ENCODE measurements at regions not wholly inside any gene's neighbourhood (a gene's known extent, or its start where the extent isn't known, plus 50 kb on each side); places are given as distances from the start of the nearest gene placed in this dataset.

DNA sequence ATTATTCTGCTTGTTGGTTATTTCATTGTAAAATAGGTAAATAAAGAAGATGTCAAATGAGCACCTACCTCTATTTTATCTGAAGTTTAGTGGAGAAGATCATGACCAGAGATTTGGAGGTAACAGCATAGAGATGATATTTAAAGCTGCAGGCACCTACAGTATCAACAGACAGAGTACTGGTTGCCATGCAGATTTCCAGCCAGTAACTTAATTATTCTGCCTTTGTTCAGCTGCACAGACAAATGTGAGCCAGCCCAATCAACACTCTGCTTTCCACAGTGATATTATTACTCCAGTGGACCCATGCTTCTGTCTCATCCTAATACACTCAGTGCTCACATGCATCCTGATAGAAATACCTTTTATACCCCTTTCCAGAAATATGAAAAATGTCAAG lies 348.5 kb upstream of the RGS6 start:
- no peak for DNase-seq

DNA sequence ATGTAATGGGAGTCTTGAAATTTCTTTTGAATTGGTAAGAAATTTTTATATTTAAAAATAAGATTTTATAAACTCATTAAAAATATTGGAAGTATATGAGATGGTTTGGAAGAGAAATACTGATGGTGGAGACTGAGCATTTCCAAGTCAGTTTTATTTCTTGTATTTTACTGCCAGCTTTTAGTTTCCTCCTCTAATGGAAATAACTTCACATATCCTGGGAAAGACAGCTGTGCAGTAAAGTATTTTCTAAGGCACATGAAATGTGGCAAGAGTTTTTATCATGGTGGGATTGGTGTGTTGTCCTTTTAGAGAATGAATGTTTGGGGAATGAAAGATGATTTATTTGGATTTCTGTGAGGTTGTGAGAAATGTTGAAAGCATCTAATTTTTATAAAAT lies 346.9 kb upstream of the RGS6 start:
- no peak for DNase-seq

DNA sequence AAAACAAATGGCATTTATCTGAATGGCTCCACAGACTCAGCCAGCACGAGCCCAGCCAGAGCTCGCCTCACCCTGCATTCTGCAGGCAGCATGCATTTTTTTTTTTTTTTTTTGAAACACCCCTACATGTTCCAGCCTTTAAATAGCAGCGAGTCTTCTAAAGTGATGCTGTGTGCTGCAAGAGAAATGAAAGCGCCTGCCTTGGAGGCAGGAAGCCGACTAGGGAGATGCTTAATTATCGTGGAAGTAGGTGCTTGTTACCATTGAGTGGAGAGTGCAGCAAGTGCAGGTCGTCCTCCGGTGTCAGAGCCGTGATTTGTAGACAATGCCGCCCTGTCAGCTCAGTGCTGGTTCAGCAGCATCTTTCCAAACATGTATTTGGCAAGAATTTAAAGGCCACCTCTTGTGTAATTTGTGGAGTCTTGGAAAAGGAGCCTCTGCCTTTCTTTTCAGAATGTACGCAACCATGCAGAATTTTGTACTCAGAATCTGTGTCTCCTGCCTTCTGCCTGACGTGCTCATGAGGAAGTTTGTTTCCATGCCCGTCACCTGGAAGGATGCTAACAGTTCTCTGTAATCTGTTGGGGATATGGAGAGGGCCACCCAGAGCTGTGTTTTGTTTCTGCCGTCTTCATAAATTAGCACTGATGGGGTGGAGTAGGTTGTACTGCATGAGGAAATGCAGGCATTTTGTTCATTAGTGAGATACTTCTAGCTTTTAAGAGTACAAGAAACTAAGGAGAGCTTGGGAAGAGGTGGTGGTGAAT lies 345.9 kb upstream of the RGS6 start:
- no peak for DNase-seq

DNA sequence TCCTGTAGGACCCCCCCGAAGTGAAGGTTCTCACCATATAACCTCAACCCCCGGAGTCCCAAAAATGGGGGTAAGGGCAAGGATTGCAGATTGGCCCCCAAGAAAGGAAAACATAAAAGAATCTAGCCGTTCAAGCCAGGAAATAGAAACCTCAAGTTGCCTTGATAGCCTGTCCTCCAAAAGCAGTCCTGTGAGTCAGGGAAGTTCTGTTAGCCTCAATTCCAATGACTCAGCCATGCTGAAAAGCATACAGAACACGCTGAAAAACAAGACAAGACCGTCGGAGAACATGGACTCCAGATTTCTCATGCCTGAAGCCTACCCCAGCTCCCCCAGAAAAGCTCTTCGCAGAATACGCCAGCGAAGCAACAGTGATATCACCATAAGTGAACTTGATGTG lies 344.2 kb upstream of the RGS6 start:
- no peak for DNase-seq

DNA sequence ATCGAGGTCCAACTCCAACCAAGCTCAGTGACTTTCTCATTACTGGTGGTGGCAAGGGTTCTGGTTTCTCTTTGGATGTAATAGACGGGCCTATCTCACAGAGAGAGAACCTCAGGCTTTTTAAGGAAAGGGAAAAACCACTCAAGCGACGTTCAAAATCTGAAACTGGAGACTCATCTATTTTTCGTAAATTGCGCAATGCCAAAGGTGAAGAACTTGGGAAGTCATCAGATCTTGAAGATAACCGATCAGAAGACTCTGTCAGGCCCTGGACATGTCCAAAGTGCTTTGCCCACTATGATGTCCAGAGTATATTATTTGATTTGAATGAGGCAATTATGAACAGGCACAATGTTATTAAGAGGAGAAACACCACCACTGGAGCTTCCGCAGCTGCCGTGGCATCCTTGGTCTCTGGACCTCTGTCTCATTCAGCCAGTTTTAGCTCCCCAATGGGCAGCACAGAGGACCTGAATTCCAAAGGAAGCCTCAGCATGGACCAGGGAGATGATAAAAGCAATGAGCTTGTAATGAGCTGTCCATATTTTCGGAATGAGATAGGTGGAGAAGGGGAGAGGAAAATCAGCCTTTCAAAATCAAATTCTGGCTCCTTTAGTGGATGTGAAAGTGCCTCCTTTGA lies 343.5 kb upstream of the RGS6 start:
- no peak for DNase-seq

DNA sequence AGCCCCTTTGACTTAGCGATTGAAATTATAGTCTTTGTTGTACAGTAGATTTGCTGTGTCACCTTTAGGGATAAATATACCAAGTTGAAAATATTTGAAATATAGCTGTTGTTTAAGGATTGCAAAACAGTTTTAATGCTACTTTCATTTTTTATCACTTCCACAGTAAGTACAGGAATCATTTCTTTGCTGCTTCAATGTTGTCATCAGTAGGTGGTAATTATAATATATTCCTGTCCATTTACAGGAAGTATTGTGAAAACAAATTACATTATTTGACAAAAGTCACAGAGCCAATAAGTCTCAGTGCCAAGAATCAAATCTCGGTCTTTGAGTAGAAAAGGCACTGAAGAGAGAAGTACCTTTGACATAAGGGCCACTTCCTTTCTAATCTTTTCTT lies 342.6 kb upstream of the RGS6 start:
- no peak for DNase-seq

DNA sequence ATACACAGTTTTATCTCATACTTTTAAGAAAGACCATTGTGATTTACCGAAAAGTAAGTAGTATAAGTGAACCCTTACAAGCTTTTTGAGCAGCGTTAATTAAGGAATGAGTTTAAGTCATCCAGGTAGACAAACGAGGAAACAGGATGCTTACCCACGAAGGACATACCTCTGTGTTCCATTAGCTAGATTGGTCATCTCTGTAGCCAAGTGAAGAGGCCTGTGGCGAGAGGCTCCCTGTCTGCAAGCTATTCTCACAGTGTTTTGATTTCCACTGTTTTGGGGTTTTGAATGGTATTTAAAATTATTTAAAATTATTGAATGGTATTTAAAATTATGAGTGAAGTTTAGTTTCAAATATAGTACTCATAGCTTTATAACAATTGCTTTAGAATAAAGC lies 342.1 kb upstream of the RGS6 start:
- no peak for DNase-seq

DNA sequence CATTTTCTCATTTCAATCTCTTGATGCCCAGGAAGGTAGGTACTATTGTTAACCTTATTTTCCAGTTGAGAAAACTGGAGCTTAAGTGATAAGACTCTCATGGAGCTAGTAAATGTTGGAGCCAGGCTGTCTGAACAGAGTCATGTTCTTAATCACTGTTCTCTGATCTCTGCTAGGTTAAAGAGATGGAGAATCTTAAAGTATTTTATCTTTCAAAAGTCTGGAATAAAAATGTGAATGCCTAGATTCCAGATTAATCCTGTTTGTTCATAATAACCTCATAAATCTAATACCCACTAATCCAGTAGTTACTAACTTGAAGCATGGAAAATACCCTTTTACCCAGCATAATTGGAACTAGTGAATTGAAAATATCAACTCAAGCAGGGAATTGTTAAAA lies 341.0 kb upstream of the RGS6 start:
- no peak for DNase-seq

DNA sequence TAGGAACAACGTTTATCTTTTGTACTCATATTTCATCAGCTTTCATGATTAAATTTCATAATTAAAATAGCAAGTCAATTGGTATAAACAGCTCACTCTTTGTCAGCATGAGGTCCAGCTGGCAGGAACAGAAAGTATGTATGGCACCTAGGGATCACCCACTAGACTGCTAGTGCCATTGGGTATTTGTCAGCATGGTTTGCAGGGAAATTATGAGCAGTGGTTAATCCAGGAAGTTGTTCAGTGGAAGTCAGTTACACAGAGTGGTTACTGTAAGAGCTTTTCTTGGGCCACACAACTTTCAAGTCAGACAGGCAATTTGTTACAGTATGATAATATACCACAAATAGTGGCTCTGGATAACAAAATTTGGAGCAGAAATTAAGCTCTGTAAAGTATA lies 340.3 kb upstream of the RGS6 start:
- DNase-seq = peak in 1 of 5 experiments; percentile 87

DNA sequence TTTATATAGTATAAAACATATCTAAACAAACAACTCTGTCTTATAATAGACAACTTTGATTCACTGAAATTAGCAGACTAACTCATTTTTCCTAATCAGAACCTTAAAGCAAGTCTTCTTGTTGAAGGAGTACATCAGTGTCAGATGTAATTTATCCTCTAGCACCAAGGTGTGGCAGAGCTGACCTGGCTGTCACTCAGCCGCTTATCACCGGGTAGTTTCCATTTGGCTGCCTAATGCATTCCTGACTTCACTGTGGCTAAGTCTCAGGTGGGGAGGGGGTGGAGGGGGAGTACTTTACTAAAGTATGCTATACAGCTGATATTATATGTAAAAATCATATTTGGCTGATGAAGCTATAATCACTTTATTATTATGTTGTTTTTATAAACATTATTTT lies 339.9 kb upstream of the RGS6 start:
- DNase-seq = peak in 1 of 5 experiments; percentile 32

DNA sequence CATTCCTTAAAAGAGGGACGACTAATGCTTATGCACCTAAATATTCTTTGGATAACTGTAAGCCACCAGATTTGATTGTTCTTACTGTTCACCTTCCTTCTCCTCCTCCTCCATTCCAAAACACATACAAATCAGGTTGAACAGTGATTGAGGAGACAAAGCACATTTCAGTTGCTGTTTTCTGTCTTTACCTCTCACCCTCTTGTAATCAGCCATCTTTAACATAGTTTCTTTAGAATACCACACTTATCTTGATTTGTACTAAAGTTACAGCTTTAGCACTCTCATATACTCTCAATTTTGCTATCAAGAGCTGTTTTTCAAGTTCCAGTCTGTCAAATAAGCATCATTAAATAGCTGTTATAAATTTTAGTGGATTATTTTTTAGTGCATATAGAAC lies 338.3 kb upstream of the RGS6 start:
- DNase-seq = peak in 1 of 5 experiments; percentile 53

DNA sequence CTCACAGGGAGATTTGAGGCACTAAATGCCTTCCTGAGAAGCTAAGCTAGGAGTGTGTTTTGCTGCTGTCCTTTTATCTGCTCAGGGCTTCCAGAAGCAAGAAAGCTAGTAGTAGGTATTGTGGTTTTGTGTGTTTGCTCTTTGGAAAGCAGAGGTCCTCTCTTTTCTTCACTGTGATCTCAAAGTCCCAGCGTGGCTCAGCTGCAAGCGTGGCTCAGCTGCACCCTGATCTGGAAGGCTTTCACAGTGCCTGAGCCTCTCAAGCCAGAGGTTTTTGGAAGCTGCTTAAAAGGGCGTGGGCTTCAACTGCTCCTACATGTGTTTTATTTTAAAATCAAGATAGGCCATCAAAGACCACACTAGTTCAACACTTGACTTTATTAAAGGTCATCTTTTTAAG lies 337.4 kb upstream of the RGS6 start:
- DNase-seq = peak in 1 of 5 experiments; percentile 77

DNA sequence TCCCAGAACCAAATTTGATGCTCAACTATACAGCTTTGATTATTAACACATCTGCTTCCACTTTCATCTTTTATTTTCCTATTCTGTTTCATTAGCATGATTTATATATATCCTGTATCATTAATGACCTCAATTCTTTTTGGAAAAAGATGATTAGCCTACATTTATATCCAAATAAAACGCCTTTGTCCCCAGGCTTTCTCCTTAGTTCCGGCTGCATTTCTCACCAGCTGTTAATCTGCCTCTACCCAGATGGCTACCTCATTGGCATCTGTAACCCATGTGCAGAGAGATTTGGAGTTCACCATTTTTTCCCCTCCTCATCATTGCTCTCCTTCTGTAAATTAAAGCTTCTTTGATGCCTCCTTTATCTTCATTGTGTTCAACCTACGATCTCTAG lies 336.8 kb upstream of the RGS6 start:
- no peak for DNase-seq

DNA sequence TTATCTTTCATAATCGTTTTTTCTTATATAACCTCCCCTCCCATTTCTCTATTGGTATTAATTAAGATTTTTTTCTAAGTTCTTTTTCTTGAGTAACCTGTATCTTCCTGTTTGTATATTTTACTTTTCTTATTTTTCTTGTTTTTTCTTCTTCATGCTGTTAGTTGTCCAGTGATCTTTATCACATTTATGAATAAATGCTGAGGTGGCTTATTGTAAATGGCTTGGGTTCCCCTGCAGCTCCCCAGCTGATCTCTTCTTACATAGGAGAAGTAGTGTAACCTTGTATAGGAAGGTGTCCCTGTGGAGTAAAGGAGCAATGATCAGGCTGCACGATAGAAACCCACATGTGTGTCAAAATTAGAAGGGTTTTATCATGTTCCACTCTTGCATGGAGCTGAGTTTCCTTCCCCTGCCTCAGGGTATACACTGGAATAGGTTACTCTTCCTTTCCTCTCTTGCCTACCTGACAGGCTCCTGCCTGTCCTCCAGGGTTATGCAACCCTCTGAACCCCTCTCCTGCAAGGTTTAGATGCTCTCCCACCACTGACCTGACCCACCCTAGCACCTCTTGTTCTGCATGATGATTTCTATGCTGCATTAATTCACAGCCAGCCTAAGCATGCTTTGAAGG lies 334.8 kb upstream of the RGS6 start:
- no peak for DNase-seq

DNA sequence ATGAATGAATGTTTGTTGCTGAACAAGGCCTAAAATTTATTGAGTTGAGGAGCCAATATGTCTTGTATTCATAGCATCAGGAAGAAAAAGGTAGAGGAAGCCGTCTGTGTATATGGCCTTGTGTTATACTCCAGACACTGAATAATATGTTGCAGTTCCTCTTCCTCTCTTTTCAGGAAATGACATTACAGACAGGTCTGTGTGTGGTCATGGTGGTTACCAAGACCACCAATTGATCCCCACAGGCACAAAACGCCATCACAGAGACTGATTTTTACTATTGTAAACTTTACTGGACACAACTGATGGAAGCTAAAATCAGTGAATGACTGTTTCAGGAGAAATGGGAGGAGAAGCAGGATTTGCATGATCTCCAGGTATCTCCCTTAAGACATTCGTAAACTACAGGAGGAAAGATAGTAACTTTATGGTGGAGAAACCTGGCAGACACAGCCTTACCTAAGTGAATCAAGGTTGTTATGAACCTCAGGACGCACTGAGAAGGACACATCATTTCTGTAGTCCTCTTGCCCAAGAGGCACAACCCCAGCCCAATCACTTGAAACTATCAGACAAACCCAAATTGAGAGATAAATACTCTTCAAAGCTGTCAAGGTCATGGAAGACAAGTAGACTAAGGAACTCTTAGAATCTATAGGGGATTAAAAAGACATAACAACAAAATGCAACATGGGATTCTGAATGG lies 334.1 kb upstream of the RGS6 start:
- peak in 1 of 5 experiments; percentile 91 for DNase-seq

DNA sequence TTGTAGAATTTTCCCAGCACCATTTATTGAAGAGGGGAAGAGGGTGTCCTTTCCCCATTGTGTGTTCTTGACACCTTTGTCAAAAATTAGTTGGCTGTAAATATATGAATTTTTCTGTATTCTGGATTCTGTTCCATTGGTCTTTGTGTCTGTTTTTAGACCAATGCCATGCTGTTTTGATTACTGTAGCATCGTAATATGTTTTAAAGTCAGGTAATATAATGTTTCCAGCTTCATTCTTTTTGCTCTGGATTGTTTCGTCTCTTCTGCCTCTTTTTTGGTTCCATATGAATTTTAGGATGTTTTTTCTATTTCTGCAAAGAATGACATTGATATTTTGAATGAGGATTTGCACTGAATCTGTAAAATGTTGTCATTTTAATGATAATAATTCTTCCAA lies 331.9 kb upstream of the RGS6 start:
- DNase-seq = no peak

DNA sequence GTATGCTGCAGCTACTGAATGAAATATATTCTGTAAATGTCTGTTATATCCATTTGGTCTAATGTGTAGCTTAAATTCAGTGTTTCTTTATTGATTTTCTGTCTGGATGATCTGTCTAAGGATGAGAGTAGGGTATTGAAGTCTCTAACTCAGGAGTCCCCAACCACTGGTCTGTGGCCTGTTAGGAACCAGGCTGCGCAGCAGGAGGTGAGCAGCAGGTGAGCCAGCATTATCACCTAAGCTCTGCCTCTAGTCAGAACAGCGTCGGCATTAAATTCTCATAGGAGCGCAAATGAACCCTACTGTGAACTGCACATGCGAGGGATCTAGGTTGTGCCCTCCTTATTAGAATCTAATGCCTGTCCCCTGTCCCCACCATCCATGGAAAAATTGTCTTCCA lies 329.7 kb upstream of the RGS6 start:
- no peak for DNase-seq

DNA sequence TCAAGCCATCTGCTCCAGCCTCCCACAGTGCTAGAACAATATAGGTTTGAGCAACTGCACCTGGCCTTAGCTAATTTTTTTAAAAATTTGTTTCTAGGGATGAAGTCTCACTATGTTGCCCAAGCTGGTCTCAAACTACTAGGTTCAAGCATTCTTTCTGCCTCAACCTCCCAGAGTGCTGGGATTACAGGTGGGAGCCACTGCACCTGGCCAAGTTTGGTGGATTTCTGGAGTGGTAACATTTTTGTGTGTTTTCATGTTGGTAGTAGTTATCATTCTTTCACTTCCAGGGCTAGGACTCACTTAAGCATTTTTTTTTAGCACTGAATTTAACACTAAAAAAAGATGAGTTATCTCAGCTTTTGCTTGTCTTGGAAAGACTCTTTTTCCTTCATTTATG lies 328.0 kb upstream of the RGS6 start:
- no peak for DNase-seq

DNA sequence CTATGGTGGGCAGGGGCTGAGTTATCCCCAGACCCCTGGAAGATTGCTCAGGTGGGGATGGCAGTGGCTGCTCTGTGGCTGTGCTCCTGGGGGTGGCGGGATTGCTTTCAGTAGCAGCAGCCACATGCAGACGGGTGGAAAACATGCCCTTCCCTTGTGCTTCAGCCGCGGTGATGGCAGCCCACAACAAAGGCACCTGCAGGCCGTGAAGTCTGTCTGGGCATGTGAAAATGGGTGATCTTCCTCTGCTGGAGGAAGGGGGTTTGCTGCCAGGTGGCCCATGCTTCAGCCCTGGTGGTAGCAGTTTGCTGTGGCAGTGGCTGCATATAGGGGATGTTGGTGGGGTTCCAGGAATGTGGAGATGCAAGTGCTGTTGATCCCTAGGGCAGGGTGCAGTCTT lies 326.2 kb upstream of the RGS6 start:
- peak in 2 of 5 experiments; percentile 12 to 13 for DNase-seq

DNA sequence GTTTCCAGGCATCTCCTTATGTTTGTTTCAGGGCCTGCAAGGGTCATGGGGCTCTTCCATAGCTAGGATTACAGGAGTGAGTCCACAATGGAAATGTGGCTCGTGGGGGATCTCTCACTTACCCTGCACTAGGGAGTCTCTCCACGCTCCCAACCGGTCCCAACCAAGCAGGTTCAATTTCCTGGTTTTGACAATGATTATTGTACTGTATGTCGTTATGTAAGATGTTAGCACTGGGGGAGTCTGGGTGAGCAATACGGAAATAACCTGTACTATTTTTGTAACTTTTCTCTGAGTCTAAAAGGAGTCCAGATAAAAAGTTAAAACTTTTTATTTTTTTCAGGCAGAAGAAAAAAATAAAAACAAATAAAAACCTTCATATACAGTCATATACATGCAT lies 325.7 kb upstream of the RGS6 start:
- DNase-seq = no peak

DNA sequence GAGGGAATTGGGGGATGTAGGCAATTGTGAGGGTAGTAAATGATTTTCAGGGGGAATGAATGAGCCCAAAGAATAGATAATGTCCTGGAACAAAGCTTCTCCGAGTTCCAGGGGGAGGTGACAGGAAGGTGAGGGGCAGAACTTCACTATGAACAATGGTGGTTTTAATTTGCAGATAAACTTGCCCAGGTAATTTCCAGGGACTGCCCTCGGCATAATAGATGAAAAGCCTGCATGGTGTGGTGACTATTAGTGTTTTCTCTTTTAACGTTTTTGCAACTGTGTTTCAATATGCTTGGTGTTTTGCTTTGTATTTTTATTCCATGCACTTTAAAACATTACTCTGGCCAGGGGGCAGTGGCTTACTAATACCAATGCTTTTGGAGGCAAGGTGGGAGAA lies 325.2 kb upstream of the RGS6 start:
- DNase-seq = no peak

DNA sequence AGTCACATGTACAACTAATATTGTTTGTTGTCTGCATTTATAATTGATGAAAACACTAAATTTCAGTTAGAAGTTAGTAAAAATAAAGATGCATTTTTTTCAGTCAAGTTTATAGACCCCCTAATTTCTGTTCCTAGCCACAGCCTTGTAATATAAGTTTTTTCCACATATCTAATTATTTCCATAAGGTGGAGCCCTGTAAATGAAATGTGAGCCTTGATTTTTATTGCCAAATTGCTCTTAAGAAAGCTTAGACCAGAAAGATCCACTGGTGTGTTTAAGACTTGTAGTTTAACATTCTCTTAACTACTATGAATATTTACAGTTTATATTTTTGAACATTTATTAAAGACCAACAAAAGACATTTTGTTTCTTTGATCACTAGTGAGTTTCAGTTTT lies 322.1 kb upstream of the RGS6 start:
- no peak for DNase-seq

DNA sequence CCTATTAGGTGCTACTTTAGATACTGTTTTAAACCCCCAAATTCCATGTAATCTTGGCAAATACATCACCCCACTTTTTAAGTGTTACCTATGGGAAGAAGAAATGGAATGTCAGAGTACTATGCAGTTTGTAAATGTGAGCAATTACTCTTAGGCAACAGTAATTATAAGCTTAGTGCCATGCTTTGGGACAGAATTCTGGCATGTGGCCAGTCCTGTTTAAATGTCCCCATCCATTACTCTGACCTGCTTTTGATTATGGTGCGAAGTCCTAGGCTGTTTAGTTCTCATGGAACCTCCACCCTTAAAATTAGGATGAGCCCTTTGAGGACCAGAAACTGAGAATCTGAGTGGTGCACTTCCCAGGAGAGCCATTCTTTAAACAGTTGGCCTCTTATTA lies 321.4 kb upstream of the RGS6 start:
- DNase-seq = no peak

DNA sequence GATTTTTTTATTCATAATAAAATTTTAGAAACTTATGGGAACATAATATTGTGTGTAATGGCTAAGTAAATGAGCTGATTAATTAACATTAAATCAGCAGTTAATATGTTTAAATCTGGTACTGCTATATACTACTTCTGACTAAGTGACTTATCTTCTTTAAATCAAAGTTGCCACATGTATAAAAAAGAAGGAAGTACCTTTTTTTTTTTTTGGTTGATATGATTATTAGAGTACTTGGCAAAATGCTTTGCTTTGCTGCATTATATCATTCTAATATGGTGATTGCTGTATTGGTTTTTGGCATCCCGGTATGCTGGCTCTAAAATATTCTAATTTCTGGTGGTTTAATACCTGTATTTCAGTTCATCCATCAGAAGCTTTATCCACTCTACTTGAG lies 319.1 kb upstream of the RGS6 start:
- no peak for DNase-seq
